ENCODE measurements at regions not wholly inside any gene's neighbourhood (a gene's known extent, or its start where the extent isn't known, plus 50 kb on each side); places are given as distances from the start of the nearest gene placed in this dataset.

- no peak for DNase-seq
- 83 to 87% methylated on average over 8 of the region's 8 CpGs for WGBS, 2 donors
- Histone ChIP-seq H3K4me3 (no peak overlapping the region), H3K27me3 (no peaks in the 10 kb centered on the region), H3K36me3 (no peaks in the 10 kb centered on the region), H3K4me1 (peaks cover 0 to 20% (median 16%) of the 10 kb centered on the region in 4 donors), H3K9me3 (no peaks in the 10 kb centered on the region), H3K27ac (no peak overlapping the region)
- intact Hi-C loops (cut with DNase I): loop anchor here (2.0 kb wide), 1 partner anchor 377 kb away; no protein-coding TSS in a partner anchor
- TF ChIP-seq CTCF (IDR thresholded peaks at IDR 0.05): no peak
Observed at GRCh38 chr1:93815366-93816110, 63.5 kb downstream of the DNTTIP2 start.

- H3K27me3 ChIP-seq: no peaks in the 10 kb centered on the region
- peaks cover 0 to 20% (median 16%) of the 10 kb centered on the region in 4 donors for H3K4me1 ChIP-seq
- DNase-seq: no peak
- H3K9me3 ChIP-seq: no peaks in the 10 kb centered on the region
- H3K36me3 ChIP-seq: no peaks in the 10 kb centered on the region
- no peak overlapping the region for H3K4me3 ChIP-seq
- TF ChIP-seq POLR2AphosphoS5 (IDR thresholded peaks at IDR 0.05): no peak
- no peak for TF ChIP-seq POLR2A (IDR thresholded peaks at IDR 0.05)
- no peak for TF ChIP-seq CTCF (IDR thresholded peaks at IDR 0.05)
- TF ChIP-seq EP300 (IDR thresholded peaks at IDR 0.05): no peak
- WGBS, 2 donors: 78 to 81% methylated on average over 8 of the region's 8 CpGs
- H3K27ac ChIP-seq: no peak overlapping the region
- intact Hi-C loops (cut with DNase I): loop anchor here (1.0 to 2.0 kb wide), 2 partner anchors 186 to 376 kb away; no protein-coding TSS in a partner anchor
Observed at GRCh38 chr1:93814795-93815340, 64.1 kb downstream of the DNTTIP2 start.

- intact Hi-C loops (cut with DNase I): loop anchor here (1.0 to 2.0 kb wide), 2 partner anchors 185 to 375 kb away; no protein-coding TSS in a partner anchor
- Histone ChIP-seq H3K4me3 (no peak overlapping the region), H3K27me3 (no peaks in the 10 kb centered on the region), H3K4me1 (peaks cover 0 to 20% (median 16%) of the 10 kb centered on the region in 4 donors), H3K27ac (no peak overlapping the region), H3K36me3 (no peaks in the 10 kb centered on the region), H3K9me3 (no peaks in the 10 kb centered on the region)
- WGBS, 2 donors: 77 to 83% methylated on average over 7 of the region's 7 CpGs
- TF ChIP-seq CTCF (IDR thresholded peaks at IDR 0.05): peak; percentile 92 to 97 (median 96)
- peak in 1 of 4 donors; percentile 31 for TF ChIP-seq POLR2AphosphoS5 (IDR thresholded peaks at IDR 0.05)
- no peak for TF ChIP-seq EP300 (IDR thresholded peaks at IDR 0.05)
- no peak for TF ChIP-seq POLR2A (IDR thresholded peaks at IDR 0.05)
- DNase-seq: peak; percentile 74
Observed at GRCh38 chr1:93814059-93814794, 64.8 kb downstream of the DNTTIP2 start.

GRCh38 chr1:93813076-93813475 is 65.9 kb downstream of the DNTTIP2 start:
- H3K36me3 ChIP-seq: no peaks in the 10 kb centered on the region
- H3K27ac ChIP-seq: no peak overlapping the region
- TF ChIP-seq CTCF (IDR thresholded peaks at IDR 0.05): no peak
- TF ChIP-seq POLR2A (IDR thresholded peaks at IDR 0.05): no peak
- no peak for TF ChIP-seq POLR2AphosphoS5 (IDR thresholded peaks at IDR 0.05)
- no peak for TF ChIP-seq EP300 (IDR thresholded peaks at IDR 0.05)
- no peak for DNase-seq
- no peaks in the 10 kb centered on the region for H3K27me3 ChIP-seq
- no peaks in the 10 kb centered on the region for H3K9me3 ChIP-seq
- WGBS, 2 donors: 63 to 87% methylated on average over 2 of the region's 2 CpGs
- no peak overlapping the region for H3K4me3 ChIP-seq
- intact Hi-C loops (cut with DNase I): loop anchor here (2.0 kb wide), 1 partner anchor 132 kb away; the partner anchor contains the start of gene BCAR3
- H3K4me1 ChIP-seq: peaks cover 0 to 20% (median 16%) of the 10 kb centered on the region in 4 donors

All from sigmoid colon (tissue), 6 donors.